ENCODE measurements at regions not wholly inside any gene's neighbourhood (a gene's known extent, or its start where the extent isn't known, plus 50 kb on each side); places are given as distances from the start of the nearest gene placed in this dataset.
"Not testable (repeated sequence)": the region's sequence is repeated elsewhere in the genome, so short reads cannot be mapped to it uniquely, and the experiment has no call there.

DNA sequence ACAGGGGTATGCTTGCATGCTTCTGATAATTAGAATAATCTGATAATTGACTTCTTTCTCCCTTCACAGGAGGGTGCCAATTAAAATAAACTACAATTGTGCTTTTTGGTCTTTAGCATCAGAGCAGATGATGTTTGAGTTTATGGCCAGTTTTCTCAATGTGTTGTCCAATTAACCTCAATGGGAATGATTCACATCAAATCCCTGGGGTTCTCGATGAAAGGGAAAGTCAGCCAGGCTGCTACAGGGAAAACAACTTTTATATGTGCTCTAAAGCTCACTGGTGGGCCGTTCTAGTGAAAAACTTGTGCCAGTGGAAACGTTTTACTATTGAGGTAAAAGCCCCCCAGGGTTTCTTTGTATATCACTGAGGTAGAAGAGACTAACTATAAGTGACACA is 887.3 kb upstream of the CRIM1 start:
- in situ Hi-C loops (cut with MboI; ENCODE audit: low sequenced_read_pairs): no loop called here

DNA sequence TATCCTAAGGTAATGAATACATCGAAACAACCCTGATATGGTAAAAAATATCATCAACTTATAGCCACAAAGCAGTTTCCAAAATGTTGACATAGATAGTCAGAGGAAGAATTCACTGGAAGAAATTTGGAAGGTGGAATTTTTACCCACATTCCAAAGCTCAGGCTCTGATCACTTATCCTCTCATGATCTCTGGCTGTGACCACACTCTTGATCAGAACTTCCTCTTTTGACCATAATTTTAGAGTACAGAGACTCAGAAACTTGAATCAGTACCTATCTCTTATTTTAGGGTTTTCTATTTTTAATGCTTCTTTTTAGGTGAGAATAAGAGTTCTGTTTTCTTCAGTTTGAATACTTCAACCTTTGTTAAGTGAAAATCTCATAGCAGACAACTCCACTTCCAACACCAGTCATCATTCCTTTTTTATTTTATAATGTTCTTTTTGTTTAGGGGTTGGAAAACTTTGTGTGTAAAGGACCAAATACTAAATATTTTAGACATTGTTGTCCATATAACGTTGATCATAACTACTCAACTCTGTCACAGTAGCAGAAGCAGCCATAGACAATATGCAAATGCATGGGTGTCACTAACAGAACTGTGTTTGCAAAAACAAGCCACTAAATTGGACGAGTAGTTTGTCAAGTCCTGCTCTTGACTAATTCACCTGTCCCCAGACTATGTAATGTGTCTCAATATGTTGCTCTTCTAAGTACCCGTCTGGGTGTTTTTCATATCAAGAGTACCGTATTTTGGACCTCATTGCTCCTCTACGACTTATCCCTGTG is 891.6 kb upstream of the CRIM1 start:
- in situ Hi-C loops (cut with MboI; ENCODE audit: low sequenced_read_pairs): no loop called here

DNA sequence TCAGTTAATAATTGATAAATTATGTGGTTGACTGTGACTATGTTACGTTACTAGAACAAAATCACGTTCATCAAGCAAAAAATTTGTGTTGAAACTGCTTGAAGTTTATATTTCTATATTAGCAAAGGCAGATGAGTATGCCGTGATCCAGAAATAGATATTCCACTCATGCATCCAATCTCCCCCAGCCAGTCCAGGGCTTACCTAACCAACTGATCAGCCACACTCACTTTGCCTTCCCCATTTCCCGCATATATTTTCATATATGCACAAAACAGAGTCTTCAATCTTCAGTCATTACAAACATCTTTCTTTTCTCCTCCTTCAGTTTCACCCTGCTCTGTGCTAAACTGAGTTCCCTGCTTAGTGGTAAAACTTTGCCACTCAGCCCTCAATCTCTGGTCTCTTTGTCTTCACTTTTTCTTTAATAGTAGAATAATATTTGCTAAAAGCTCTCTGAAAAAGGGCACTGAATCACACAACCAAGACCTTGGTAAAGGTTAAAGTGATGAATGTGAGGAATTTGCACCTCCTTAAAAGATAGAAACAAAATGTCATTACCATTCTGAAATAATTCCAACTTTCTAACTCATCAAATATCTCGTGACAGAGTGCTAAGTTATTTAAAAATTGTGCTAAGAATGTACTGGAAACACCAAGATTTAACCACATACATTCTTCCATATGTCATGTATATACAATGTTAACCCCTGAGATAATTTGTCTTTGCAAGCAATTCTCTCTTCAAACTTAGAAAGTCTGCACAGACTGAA is 893.2 kb upstream of the CRIM1 start:
- in situ Hi-C loops (cut with MboI; ENCODE audit: low sequenced_read_pairs): no loop called here

DNA sequence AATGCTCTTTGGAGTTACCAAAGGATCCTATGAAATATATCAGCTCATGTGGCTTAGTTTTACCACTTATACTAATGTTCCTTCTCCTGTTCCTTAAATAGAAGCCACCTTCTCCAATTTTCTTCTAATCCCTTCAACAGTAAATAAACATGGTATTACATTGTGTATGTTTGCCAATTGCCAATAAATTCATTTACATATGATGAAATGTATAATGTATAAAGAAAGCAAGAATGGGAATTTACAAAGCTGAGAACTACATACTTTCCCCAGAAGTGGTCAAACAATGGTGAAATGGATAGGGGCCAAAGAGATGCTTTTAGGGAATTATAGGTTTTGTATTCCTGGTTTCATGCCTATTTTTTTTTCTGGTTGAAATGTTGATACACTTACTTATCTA is 894.2 kb upstream of the CRIM1 start:
- in situ Hi-C loops (cut with MboI; ENCODE audit: low sequenced_read_pairs): no loop called here

DNA sequence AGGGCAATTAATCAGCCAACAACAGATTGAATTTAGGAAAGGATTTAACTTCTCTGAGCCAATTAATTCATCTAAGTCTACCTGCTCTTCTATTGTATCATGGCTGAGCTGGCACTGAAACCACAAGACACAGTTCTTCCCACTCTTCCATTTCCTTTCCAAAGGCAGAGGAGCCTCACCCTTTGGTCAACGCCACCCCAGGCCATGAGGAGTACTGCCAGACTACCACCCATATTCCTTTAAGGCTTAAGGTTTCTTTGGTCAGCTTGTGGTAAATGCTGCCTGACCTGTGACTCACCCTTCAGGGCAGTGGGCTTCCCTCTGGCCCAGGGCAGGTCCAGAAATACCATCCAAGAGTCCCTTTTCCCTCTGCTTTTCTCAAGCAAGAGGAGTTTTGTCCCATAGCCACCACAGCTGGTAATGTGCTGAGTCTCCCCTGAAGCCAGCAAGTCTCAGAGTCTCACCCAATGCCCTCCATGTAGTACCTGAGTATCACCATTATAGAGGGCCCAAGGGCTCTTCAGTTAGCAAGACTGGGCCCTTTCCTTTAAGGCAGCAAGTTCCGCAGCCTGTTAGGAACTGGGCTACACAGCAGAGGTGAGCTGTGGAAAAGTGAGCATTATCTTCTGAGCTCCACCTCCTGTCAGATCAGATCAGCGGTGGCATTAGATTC is 900.5 kb upstream of the CRIM1 start:
- in situ Hi-C loops (cut with MboI; ENCODE audit: low sequenced_read_pairs): no loop called here

DNA sequence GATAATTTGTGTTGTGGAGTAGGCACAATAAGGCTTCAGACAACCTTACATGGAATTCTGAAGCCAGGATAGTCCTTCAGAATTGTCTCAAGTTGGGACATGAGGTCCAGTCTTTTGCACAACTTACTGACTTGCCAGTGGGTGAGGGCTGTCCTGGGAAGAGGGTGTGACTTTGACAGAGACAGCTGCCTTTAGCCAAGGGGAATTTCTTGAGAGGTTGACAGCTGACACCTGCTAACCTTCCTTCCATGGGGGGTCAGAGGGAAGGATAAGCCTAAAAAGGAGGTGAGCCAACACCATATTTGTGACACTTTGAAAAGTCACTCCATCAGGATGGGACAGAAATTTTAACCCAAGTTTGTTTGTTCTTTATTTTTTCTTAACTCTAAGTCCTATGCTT is 907.8 kb upstream of the CRIM1 start:
- in situ Hi-C loops (cut with MboI; ENCODE audit: low sequenced_read_pairs): no loop called here

DNA sequence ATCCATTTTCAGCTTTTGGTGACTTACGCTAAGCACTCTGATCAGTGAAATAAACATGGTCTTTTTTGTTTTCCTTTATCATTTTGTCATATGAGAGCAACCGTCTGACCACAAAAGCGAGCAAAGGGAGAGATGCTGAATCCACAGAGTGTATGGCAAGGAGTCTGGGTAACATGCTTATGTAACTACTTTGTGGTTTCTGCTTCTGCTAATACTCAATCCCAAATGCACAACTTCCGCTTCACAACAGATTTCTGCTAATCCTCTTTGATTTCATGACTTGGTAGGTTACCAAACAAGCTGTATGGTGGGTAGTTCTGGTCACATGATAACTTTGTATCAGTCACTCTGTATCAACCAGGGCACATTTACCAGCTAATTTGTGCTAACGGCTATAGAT is 908.4 kb upstream of the CRIM1 start:
- in situ Hi-C loops (cut with MboI; ENCODE audit: low sequenced_read_pairs): no loop called here

DNA sequence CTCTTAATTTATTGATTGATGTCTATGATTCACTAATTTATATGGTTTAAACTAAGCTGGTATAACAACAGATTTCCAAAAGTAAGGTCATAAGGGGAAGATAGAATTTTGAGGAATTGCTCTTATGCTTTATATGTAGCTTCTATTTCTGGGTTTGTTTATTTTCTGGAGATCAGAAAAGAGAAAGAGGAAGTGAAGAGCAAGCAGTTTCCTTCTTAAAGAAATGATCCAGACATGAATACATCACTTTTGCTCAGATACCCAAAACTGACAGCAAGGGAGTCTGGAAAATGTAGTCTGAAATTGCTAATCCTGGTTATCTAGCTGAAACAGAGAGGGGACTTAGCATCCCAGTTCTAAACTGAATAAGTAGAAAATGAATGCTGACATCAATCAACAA is 912.5 kb upstream of the CRIM1 start:
- in situ Hi-C loops (cut with MboI; ENCODE audit: low sequenced_read_pairs): no loop called here

DNA sequence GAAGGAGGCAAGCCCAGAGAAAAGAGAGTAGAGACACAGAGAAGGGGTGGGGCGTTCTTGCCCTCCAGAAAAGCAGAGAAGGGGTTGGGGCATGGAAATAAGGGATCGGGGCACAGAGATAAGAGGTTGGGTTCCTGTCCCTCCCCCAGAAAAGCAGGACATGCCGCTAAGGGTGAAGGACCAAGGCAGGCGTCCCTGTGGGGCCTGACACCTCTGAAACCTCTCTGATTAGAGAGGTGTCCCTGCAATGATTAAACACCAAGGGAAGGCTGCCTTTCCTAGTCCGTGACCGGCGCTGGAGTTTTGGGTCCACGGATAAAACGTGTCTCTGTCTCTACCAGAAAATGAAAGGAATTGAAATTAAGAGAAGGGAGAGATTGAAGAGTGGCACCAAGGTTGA is 914.0 kb upstream of the CRIM1 start:
- in situ Hi-C loops (cut with MboI; ENCODE audit: low sequenced_read_pairs): not testable (repeated sequence)

DNA sequence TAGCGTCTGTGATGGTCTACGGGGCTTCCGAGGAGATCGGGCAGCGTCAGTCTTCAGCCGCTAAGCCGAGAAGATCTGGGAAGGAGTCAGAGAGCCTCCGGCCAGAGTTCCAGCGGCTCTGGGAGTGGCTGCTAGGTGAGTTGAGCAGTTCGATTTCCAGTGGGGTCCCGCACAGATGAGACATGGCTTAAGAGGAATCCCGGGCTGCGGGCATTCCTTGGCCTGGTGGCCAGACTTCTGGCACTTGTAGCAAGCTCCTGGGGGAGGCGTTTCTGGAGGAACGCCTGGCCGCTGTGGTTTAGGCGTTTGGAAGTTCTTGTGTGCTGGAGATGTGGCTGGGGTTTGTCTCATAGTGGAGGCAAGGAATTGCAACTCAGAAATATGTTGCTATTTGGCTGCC is 915.3 kb upstream of the CRIM1 start:
- in situ Hi-C loops (cut with MboI; ENCODE audit: low sequenced_read_pairs): not testable (repeated sequence)

DNA sequence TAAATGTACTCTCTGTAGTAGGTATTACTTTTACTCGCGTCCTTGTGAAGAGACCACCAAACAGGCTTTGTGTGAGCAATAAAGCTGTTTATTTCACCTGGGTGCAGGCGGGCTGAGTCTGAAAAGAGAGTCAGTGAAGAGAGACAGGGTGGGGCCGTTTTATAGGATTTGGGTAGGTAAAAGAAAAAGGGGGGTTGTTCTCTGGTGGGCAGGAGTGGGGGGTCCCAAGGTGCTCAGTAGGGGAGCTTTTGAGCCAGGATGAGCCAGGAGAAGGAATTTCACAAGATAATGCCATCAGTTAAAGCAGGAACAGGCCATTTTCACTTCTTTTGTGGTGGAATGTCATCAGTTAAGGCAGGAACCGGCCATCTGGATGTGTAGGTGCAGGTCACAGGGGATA is 918.7 kb upstream of the CRIM1 start:
- in situ Hi-C loops (cut with MboI; ENCODE audit: low sequenced_read_pairs): not testable (repeated sequence)

DNA sequence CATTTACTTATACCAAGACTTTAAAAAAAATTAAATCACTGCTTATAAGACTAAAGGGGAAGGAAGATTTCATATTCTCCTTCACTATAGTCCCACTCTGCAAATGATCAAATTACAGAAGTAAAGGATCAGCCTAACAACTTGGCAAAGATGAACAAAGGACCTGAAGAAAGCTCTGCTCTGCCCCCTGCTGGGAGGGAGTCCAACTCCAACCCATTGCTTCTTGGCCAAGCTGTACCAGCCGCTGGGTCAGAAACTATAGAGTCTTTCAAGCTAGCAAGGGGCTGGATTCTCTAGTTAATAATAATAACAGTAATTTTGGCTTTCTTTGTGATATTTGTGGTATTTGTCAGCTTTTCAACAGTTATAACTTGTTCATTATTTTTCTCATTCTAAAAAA is 927.0 kb upstream of the CRIM1 start:
- in situ Hi-C loops (cut with MboI; ENCODE audit: low sequenced_read_pairs): no loop called here

DNA sequence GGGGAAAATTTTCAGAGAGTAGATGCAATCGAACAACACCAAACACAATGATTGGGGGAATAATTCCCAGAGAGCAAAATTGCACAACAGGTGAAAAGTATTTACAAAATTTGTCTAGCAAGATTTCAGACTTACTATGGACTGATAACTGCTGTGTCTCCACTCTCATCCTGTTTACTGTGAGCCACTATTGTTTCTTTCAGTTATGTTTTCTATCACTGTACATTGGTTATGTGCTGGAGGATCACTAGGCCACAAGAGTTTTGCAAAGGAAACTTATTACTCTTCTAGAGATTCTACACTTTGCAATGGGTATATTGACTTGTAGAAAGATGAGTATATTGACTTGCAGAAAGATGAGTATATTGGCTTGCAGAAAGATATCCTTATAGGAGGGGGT is 934.1 kb upstream of the CRIM1 start:
- in situ Hi-C loops (cut with MboI; ENCODE audit: low sequenced_read_pairs): no loop called here

DNA sequence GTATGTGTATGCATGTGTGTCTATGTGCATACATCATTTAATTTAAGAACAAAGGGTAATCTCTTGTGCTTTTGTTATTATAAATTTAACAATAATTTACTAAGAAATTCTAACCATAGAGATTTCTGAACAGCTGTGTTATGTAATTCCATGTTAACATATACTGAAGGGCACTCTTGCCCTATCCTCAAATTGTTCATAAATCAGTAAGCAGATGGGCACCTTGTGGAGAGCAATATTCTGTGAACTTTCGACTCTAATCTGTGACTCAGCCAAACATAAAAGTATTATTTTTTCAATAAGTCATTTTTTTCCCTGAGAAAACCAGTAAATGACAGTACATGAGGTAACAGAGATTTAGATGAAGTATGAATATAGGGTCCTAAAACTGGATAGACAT is 938.3 kb upstream of the CRIM1 start:
- in situ Hi-C loops (cut with MboI; ENCODE audit: low sequenced_read_pairs): no loop called here

DNA sequence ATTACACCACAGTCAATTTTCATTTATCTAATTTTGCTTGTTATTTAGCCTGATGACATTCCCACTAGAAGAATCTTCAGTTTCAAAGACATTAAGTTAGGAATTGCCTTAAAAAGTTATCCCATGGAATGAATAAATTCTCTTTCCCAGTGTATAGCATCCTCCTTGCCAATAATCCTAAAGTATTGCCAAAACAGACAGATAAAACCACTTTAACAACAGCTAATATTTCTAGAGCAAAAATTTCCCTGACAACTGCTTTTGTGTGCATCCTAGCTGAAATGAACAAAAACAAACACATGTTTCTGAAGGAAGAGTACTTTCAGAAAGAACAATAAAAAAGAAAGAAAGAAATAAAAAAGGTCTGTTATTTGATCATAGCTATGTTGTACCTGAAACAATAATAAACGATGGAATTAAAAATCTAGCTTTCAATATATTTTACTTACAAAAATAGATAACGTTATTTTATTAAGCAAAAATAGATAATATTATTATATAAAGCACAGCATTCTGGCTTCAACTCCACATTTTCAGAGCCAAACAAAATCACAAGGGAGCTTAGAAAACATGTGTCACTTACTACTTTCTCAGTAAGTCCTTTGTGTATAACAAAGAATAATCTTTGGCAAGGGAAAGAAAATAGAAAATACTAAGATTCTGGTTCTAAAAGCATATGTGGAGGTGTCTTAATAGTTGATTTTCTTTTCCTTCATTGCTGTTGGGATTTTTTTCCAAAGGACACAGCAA is 939.0 kb upstream of the CRIM1 start:
- in situ Hi-C loops (cut with MboI; ENCODE audit: low sequenced_read_pairs): no loop called here

DNA sequence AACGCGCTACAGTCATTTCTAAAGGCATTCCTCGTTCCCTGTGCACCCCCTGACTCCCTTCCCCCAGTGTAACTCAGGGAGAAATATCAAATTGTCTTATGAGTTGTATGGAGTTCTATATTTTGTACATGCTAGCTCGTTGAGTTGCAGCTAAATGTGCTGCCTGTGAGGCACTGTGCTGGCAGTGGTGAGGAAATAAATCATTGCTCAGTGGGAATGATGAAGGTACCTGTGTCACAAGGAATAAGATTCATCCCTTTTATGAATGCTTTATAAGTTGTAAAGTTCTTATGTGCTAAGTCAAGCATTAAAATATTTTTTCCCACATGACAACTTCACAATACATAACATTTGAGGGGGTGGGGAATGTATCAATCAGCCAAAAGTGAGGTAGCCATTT is 939.6 kb upstream of the CRIM1 start:
- in situ Hi-C loops (cut with MboI; ENCODE audit: low sequenced_read_pairs): no loop called here

DNA sequence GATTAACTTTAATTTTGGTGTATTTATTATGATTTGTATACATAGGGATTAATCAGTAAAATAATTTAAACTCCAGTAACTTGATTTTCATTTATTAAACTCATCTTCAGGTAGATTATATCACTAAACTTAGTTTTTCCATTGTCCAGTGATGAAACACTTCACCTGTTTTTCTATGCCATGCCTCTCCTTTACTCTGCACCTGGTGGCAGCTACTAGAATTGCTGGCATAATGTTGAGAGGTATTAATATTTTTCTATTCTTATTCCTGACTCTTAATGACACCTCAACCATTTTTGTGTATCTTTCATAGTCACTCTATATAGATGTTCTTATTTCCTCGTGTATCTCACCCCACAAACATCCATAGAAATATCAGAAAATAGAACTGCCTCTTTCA is 940.3 kb upstream of the CRIM1 start:
- in situ Hi-C loops (cut with MboI; ENCODE audit: low sequenced_read_pairs): no loop called here

DNA sequence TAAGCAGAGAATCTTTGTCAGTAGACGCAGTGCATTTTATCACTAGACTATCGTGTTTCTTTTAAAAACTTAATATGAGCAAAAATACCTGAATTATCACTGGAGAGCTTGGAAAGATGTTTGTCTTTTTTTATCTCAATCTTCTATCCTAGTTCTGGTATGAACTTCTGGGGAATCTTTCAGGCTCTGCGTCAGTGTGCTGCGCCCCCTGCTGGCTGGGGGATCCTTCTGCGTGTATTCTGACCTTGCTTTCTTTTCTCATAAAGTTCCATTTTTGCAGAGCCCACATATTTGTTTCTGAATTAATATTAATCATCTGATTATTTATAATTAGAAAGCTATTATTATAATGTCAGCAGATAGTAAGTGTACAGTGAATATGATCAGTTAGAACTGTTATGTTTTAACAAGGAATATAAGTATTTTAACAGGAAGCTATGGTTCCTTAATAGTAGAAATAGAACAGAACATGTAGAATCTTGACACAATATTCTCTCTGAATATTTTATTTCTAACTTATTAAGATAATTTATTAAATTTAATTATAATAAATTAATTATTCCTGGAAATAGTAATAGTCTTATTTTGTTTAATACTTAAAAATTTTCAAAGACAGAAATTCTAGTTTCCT is 945.0 kb upstream of the CRIM1 start:
- in situ Hi-C loops (cut with MboI; ENCODE audit: low sequenced_read_pairs): no loop called here

DNA sequence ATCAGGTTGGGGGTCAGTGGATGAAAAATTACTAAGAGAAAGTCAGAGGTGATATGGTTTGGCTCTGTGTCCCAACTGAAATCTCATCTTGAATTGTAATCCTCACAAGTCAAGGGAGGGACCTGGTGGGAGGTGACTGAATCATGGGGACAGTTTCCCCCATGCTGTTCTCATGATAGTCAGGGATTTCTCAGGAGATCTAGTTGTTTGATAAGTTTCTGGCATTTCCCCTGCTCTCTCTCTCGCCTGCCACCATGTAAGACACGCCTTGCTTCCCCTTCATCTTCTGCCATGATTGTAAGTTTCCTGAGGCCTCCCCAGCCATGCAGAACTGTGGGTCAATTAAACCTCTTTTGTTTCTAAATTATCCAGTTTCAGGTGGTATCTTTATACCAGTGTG is 945.8 kb upstream of the CRIM1 start:
- in situ Hi-C loops (cut with MboI; ENCODE audit: low sequenced_read_pairs): no loop called here

DNA sequence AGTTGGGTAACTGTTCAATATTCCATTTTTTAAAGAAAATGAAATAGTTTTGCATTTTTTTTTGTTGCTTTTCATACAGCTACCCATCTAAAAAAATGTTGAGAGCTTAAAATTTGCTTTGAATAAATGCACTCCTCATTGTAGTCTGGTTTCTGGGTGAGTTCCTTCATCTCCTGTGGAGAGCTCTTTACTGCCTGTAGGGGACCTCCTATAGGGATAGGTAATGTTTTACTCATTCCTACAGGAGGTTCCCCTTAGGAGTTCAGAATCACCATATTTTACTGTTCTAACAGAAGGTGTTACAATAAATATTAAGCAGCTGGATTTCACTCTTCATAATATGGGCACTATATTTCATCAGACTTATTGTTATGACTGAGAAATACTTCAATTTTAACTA is 947.3 kb upstream of the CRIM1 start:
- in situ Hi-C loops (cut with MboI; ENCODE audit: low sequenced_read_pairs): no loop called here
